RPMI7951 (cell line): ENCODE measurements at regions not wholly inside any gene's neighbourhood (a gene's known extent, or its start where the extent isn't known, plus 50 kb on each side); places are given as distances from the start of the nearest gene placed in this dataset.
"Not testable (repeated sequence)": the region's sequence is repeated elsewhere in the genome, so short reads cannot be mapped to it uniquely, and the experiment has no call there.

Experiments
- DNase-seq: peaks from one replicate; pipeline ENCODE4 v3.0.0-alpha.2; 2012; ENCODE audit warnings: low read depth

GRCh38 chr10:29756451-29756850 lies 121.7 kb upstream of the SVIL start:
- no peak for DNase-seq

- DNase-seq, result no peak
These were observed 118.5 kb upstream of the SVIL start for GRCh38 chr10:29753283-29753682.

GRCh38 chr10:29751684-29752083 lies 116.9 kb upstream of the SVIL start:
- DNase-seq, result no peak

GRCh38 chr10:29751240-29751639 lies 116.5 kb upstream of the SVIL start:
- no peak for DNase-seq

- peak; percentile 38 for DNase-seq
These were observed 114.4 kb upstream of the SVIL start for GRCh38 chr10:29749150-29749549.

- peak; percentile 75 for DNase-seq
These were observed 113.4 kb upstream of the SVIL start for GRCh38 chr10:29748109-29748650.

GRCh38 chr10:29746080-29746797 lies 111.5 kb upstream of the SVIL start:
- peak; percentile 36 for DNase-seq

GRCh38 chr10:29740981-29741545 lies 106.3 kb upstream of the SVIL start:
- DNase-seq, result no peak

- DNase-seq, result no peak
These were observed 103.6 kb upstream of the SVIL start for GRCh38 chr10:29738341-29738740.

GRCh38 chr10:29737074-29737593 lies 102.4 kb upstream of the SVIL start:
- no peak for DNase-seq

- peak; percentile 60 for DNase-seq
These were observed 101.7 kb upstream of the SVIL start for GRCh38 chr10:29736366-29737073.

- DNase-seq, result peak; percentile 78
These were observed 101.0 kb upstream of the SVIL start for GRCh38 chr10:29735628-29736365.

- DNase-seq, result peak; percentile 67
These were observed 100.3 kb upstream of the SVIL start for GRCh38 chr10:29734962-29735627.

GRCh38 chr10:29734640-29734961 lies 99.8 kb upstream of the SVIL start:
- DNase-seq, result no peak

GRCh38 chr10:29733323-29733722 lies 98.6 kb upstream of the SVIL start:
- no peak for DNase-seq

GRCh38 chr10:29732918-29733317 lies 98.1 kb upstream of the SVIL start:
- no peak for DNase-seq

GRCh38 chr10:29731760-29732159 lies 97.0 kb upstream of the SVIL start:
- no peak for DNase-seq

GRCh38 chr10:29730969-29731368 lies 96.2 kb upstream of the SVIL start:
- DNase-seq, result no peak

- DNase-seq, result no peak
These were observed 95.7 kb upstream of the SVIL start for GRCh38 chr10:29730458-29730857.

- DNase-seq, result no peak
These were observed 93.8 kb upstream of the SVIL start for GRCh38 chr10:29728541-29729049.

- DNase-seq, result not testable (repeated sequence)
These were observed 91.2 kb upstream of the SVIL start for GRCh38 chr10:29725927-29726326.
